B cell (primary cell): ENCODE measurements at regions not wholly inside any gene's neighbourhood (a gene's known extent, or its start where the extent isn't known, plus 50 kb on each side); places are given as distances from the start of the nearest gene placed in this dataset.

ENCODE experiments used
- CTCF ChIP-seq: fragments of 200-600 bp; IDR thresholded peaks from one replicate; pipeline ENCODE4 v1.8.0; 2022; ENCODE audit warnings: antibody characterized with exemption, mild to moderate bottlenecking
- EZH2 ChIP-seq: IDR thresholded peaks from 2 replicates; pipeline ENCODE4 v1.6.1; 2012; ENCODE audit warnings: borderline replicate concordance, low read depth, mild to moderate bottlenecking, moderate library complexity, low read length; ENCODE audit not compliant: insufficient read depth, poor library complexity, severe bottlenecking

GRCh38 chr5:31052937-31053658, 140.4 kb upstream of the CDH6 start:
- TF ChIP-seq CTCF = no peak
- TF ChIP-seq EZH2 = no peak
